CD8-positive, alpha-beta memory T cell (primary cell): ENCODE measurements at regions not wholly inside any gene's neighbourhood (a gene's known extent, or its start where the extent isn't known, plus 50 kb on each side); places are given as distances from the start of the nearest gene placed in this dataset.

Source experiments
- CTCF ChIA-PET: fragments of 350-600 bp; sonication (Branson Sonifier 250); formaldehyde crosslinking; loops from one replicate; lab custom pipeline; 2021; ENCODE audit warnings: antibody characterized with exemption; lab: Charles Lee
- POLR2A ChIA-PET: fragments of 350-600 bp; sonication (Branson Sonifier 250); formaldehyde crosslinking; loops from one replicate; lab custom pipeline; 2021; ENCODE audit warnings: antibody characterized with exemption; lab: Charles Lee
- DNase-seq, 5 donors: peaks; one replicate each; pipeline versions ENCODE4 v3.0.0 to v3.0.0-alpha.2; 2020 to 2022; ENCODE audit warnings: mixed read lengths in 1 of 5
- H3K27ac ChIP-seq: one replicate; pipeline ENCODE4 v1.7.0; 2013; ENCODE audit warnings: low read depth, mild to moderate bottlenecking, low read length, moderate library complexity
- H3K27me3 ChIP-seq: 2 replicates; pipeline ENCODE4 v1.7.0; 2013; ENCODE audit warnings: low read length, mild to moderate bottlenecking; ENCODE audit not compliant: insufficient read depth, poor library complexity, severe bottlenecking
- H3K36me3 ChIP-seq: 2 replicates; pipeline ENCODE4 v1.7.0; 2013; ENCODE audit warnings: mild to moderate bottlenecking, low read length, moderate library complexity; ENCODE audit not compliant: insufficient read depth
- H3K4me1 ChIP-seq: 2 replicates; pipeline ENCODE4 v1.7.0; 2013; ENCODE audit warnings: mild to moderate bottlenecking, low read length, moderate library complexity; ENCODE audit not compliant: insufficient read depth
- H3K4me3 ChIP-seq: 2 replicates; pipeline ENCODE4 v1.7.0; 2013; ENCODE audit warnings: mild to moderate bottlenecking, low read length
- H3K9me3 ChIP-seq: 2 replicates; pipeline ENCODE4 v1.7.0; 2013; ENCODE audit warnings: mild to moderate bottlenecking, low read length
- H3K27ac Mint-ChIP-seq, 8 donors: one replicate each; pipeline ENCODE4 v1.8.0; 2020 to 2021; ENCODE audit warnings: mixed read lengths in 8 of 8, mild to moderate bottlenecking in 6 of 8, inconsistent platforms in 3 of 8, moderate library complexity in 3 of 8
- H3K27me3 Mint-ChIP-seq, 2 donors: one replicate each; pipeline ENCODE4 v1.8.0; 2020 to 2021; ENCODE audit warnings: mixed read lengths in 2 of 2, mild to moderate bottlenecking in 1 of 2, moderate library complexity in 1 of 2
- H3K36me3 Mint-ChIP-seq, 3 donors: one replicate each; pipeline ENCODE4 v1.8.0; 2020 to 2021; ENCODE audit warnings: mixed read lengths in 3 of 3, inconsistent platforms in 1 of 3, mild to moderate bottlenecking in 1 of 3
- H3K4me1 Mint-ChIP-seq, 3 donors: one replicate each; pipeline ENCODE4 v1.8.0; 2020 to 2021; ENCODE audit warnings: mixed read lengths in 3 of 3, inconsistent platforms in 1 of 3, mild to moderate bottlenecking in 1 of 3
- H3K4me3 Mint-ChIP-seq, 7 donors: one replicate each; pipeline ENCODE4 v1.8.0; 2020 to 2021; ENCODE audit warnings: mixed read lengths in 7 of 7, mild to moderate bottlenecking in 6 of 7, moderate library complexity in 4 of 7, inconsistent platforms in 2 of 7
- H3K9me3 Mint-ChIP-seq, 5 donors: one replicate each; pipeline ENCODE4 v1.8.0; 2020 to 2022; ENCODE audit warnings: mixed read lengths in 5 of 5, mild to moderate bottlenecking in 3 of 5, moderate library complexity in 2 of 5, inconsistent platforms in 1 of 5

DNA sequence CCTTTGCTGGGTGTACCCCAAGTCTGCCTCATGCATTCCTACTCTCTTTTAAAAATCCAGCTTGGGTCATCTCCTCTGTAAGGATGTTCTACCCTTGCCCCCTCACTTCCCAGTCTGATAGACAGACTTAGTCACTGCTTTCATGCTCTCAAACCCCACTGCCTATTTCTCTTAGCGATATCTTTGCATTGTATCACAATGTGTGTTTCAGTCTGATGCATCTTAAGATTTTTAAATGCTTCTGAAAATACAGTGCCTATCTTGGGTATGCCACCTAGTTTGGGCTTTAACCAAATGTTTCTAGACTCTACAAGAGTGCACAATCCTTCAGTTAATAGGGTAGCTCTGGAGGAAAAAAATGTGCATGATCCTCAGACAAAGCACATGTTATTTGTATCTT is 97.8 kb downstream of the SNX18 start:
- Histone ChIP-seq H3K36me3 (no peaks in the 10 kb centered on the region), H3K4me1 (peaks cover 11% of the 10 kb centered on the region), H3K27me3 (no peaks in the 10 kb centered on the region), H3K4me3 (no peak overlapping the region), H3K27ac (no peak overlapping the region), H3K9me3 (no peaks in the 10 kb centered on the region)
- CTCF ChIA-PET = interaction anchor here (1.0 kb wide), 1 partner anchor 98 kb away, joined by 3 read pairs; no protein-coding TSS in a partner anchor
- no peak overlapping the region for H3K4me3 Mint-ChIP-seq
- peak overlapping the region in 3 of 8 donors; percentile 1 to 74 (median 22) for H3K27ac Mint-ChIP-seq
- POLR2A ChIA-PET = no interaction called here
- no peaks in the 10 kb centered on the region for H3K9me3 Mint-ChIP-seq
- H3K4me1 Mint-ChIP-seq = peaks cover 31 to 59% (median 58%) of the 10 kb centered on the region in 3 donors
- H3K36me3 Mint-ChIP-seq = peaks cover 0 to 3% (median 1%) of the 10 kb centered on the region in 3 donors
- no peak for DNase-seq
- no peaks in the 10 kb centered on the region for H3K27me3 Mint-ChIP-seq

DNA sequence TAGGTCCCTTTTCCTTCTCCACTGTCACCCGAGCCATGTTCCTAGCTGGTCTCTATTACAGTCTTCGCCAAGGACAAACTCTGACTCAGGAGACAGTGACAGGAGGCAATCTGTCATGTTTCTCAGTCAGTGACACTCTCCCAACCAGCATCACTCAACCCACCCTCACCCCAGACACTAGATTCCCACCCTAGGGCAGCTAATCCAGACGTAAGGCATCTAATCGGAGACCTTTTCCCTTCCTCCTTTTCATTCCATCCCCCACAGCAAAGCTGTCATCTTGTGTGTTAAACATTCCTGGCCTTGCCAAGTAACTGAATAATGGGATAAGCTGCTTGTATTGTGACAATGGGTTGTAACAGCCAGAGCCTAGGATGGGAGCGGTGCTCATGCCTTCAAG is 95.2 kb downstream of the SNX18 start:
- H3K27ac Mint-ChIP-seq = peak overlapping the region in 3 of 8 donors; percentile 4 to 31 (median 23)
- POLR2A ChIA-PET = no interaction called here
- H3K27me3 ChIP-seq = no peaks in the 10 kb centered on the region

DNA sequence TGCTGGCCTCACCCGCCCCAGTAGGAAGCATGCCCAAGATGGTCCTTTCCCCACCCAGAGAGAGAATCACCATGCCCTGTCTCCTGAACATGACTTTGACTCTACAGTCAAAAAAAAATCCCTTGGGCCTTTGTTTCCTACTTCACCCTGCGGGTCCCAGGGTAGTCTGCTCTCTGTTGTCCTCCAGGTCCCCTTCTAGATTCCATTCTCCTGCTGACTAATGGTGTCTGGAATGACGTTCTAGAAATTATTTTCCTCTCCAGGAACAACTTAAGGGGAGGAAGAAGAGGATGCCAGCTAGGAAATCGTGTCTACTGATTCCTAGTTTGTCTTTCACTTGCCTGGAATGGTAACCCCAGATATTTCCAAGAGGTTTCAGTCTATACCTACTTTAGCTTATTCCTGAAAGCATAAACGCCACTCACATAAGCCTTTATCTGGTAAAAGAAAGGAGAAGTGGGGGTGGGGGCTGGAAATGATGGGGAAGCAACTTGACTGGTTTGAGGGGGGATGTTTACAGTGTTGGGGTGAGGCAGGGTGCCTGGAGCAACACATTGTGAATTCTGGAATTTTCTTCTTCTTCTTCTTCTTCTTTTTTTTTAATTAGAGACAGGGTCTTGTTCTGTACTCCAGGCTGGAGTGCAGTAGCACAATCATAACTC is 93.9 kb downstream of the SNX18 start:
- Histone ChIP-seq H3K27me3 (no peaks in the 10 kb centered on the region), H3K4me3 (no peak overlapping the region), H3K4me1 (peaks cover 22% of the 10 kb centered on the region), H3K9me3 (no peaks in the 10 kb centered on the region), H3K27ac (no peak overlapping the region), H3K36me3 (no peaks in the 10 kb centered on the region)
- ChIA-PET POLR2A (interaction anchor here (0.6 to 2.2 kb wide), 4 partner anchors 27 to 133 kb away, joined by 4 to 14 read pairs (median 10); no protein-coding TSS in a partner anchor), CTCF (interaction anchor here (1.0 to 3.6 kb wide), 4 partner anchors 21 to 234 kb away, joined by 3 to 24 read pairs (median 4); partner anchors contain the start of gene SNX18)
- H3K36me3 Mint-ChIP-seq = peaks cover 2 to 7% (median 4%) of the 10 kb centered on the region in 3 donors
- peaks cover 3 to 4% (median 4%) of the 10 kb centered on the region in 5 donors for H3K9me3 Mint-ChIP-seq
- peak overlapping the region; percentile 51 to 89 (median 67) for H3K27ac Mint-ChIP-seq
- no peaks in the 10 kb centered on the region for H3K27me3 Mint-ChIP-seq
- peak overlapping the region in 6 of 7 donors; percentile 17 to 80 (median 74) for H3K4me3 Mint-ChIP-seq
- H3K4me1 Mint-ChIP-seq = peaks cover 33 to 67% (median 62%) of the 10 kb centered on the region in 3 donors
- no peak for DNase-seq

More for the DNA sequence above, 95.2 kb downstream of the SNX18 start:
- H3K27ac ChIP-seq = no peak overlapping the region
- Mint-ChIP-seq H3K4me3 (no peak overlapping the region), H3K9me3 (peaks cover 3 to 4% (median 4%) of the 10 kb centered on the region in 5 donors), H3K4me1 (peaks cover 37 to 69% (median 69%) of the 10 kb centered on the region in 3 donors), H3K36me3 (peaks cover 2 to 5% (median 3%) of the 10 kb centered on the region in 3 donors), H3K27me3 (no peaks in the 10 kb centered on the region)
- H3K9me3 ChIP-seq = no peaks in the 10 kb centered on the region
- H3K4me1 ChIP-seq = peaks cover 22% of the 10 kb centered on the region
- CTCF ChIA-PET = interaction anchor here (3.6 kb wide), 1 partner anchor 94 kb away, joined by 24 read pairs; the partner anchor contains the start of gene SNX18
- no peaks in the 10 kb centered on the region for H3K36me3 ChIP-seq
- H3K4me3 ChIP-seq = no peak overlapping the region
- DNase-seq = no peak

DNA sequence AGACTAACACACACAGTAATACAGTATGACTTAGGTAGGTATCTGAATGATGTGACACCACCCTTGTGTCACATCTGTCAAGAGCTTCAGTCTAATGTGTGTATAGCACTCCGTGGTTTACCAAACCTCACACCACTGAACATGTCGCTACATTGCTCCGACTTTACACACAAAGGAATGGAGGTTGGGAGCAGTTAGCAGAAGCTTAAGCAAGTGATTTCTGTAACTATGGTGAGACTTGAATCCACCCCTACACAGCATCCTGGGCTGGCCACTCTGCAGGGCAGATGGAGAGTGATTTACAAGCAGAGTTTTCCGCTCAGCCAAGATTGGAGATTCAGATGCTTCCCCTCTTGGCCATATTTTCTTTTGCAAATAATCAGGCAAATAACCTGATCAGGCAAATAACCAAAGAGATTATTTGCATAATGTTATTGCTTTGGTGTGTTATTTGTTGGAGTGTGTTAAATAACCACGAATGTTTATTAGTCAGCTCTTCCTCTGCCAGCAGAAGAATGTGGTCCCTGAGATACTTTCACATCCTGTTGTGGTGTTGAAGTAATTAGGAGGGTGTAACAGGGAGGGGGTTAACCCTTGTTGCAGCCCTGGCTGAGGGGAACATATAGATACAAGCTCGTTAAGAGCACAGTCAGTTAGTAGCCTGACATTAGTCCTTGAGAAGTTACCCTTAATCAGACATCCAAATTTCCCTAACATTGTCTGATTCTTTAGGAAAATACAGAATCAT is 92.8 kb downstream of the SNX18 start:
- Mint-ChIP-seq H3K36me3 (peaks cover 2 to 10% (median 5%) of the 10 kb centered on the region in 3 donors), H3K4me3 (peak overlapping the region; percentile 28 to 88 (median 74)), H3K9me3 (peaks cover 3 to 4% (median 4%) of the 10 kb centered on the region in 5 donors), H3K27ac (peak overlapping the region in 7 of 8 donors; percentile 62 to 89 (median 86)), H3K4me1 (peaks cover 35 to 61% (median 58%) of the 10 kb centered on the region in 3 donors), H3K27me3 (no peaks in the 10 kb centered on the region)
- Histone ChIP-seq H3K27me3 (no peaks in the 10 kb centered on the region), H3K27ac (no peak overlapping the region), H3K4me3 (peak overlapping the region; percentile 26), H3K9me3 (no peaks in the 10 kb centered on the region), H3K4me1 (peaks cover 22% of the 10 kb centered on the region), H3K36me3 (no peaks in the 10 kb centered on the region)
- ChIA-PET POLR2A (interaction anchor here (0.9 to 2.2 kb wide), 7 partner anchors 10 to 134 kb away, joined by 3 to 14 read pairs (median 5); no protein-coding TSS in a partner anchor), CTCF (interaction anchor here (0.8 to 3.6 kb wide), 9 partner anchors 23 to 257 kb away, joined by 3 to 24 read pairs (median 3); partner anchors contain the start of gene SNX18)
- peak; percentile 2 to 71 (median 15) for DNase-seq

DNA sequence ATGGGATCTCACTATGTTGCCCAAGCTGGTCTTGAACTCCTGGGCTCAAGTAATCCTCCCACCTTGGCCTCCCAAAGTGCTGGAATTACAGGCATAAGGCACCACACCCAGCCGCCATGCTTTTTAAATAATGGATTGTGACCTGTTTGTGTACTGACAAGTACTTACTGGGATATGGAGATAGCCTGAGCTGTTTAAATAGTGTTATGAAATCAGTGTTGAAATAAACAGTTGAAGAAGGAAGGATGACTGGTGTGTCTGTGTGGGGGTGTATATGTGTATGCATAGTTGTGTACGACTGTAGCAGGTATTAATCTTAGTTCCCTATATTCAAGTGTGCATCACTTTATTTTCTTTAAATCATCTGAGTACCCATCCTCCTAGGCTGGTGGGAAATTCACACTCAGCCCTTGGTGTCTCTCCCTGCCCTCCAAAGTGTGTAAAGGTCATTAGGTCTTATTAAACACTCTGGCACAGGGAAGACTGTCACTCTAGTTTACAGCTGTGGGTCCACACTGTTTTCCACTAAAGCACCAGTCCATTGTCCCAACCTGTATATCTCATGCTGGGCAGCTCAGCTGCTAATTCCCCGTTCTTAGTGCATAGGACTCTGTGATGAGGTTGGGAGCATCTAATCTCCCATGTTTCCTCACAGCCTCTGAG is 91.0 kb downstream of the SNX18 start:
- Histone ChIP-seq H3K4me1 (peaks cover 22% of the 10 kb centered on the region), H3K4me3 (no peak overlapping the region), H3K36me3 (no peaks in the 10 kb centered on the region), H3K27ac (no peak overlapping the region), H3K9me3 (no peaks in the 10 kb centered on the region), H3K27me3 (no peaks in the 10 kb centered on the region)
- CTCF ChIA-PET = no interaction called here
- peaks cover 3 to 4% (median 4%) of the 10 kb centered on the region in 5 donors for H3K9me3 Mint-ChIP-seq
- H3K27ac Mint-ChIP-seq = peak overlapping the region in 1 of 8 donors; percentile 8
- H3K27me3 Mint-ChIP-seq = no peaks in the 10 kb centered on the region
- POLR2A ChIA-PET = no interaction called here
- DNase-seq = no peak
- no peak overlapping the region for H3K4me3 Mint-ChIP-seq
- peaks cover 33 to 52% (median 52%) of the 10 kb centered on the region in 3 donors for H3K4me1 Mint-ChIP-seq
- H3K36me3 Mint-ChIP-seq = peaks cover 2 to 10% (median 5%) of the 10 kb centered on the region in 3 donors

DNA sequence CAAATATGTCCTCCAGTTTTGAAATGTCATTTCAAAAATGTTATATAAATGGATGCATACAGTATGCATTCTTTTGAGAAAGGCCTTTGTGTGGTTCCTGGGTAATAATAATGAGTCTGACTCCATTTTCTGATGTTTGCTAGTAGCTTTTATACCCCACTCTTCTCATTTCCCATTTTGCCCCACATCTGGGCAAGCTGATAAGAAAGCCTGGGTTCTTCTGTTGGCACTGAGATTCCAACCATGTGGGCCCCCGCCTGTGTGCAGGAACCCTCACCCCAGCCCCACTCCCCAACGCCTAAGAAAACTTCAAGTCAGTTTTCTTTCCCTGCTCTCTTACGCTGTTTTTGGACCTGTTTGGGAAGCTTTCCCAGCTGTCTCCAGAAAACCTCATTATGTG is 89.4 kb downstream of the SNX18 start:
- Histone ChIP-seq H3K9me3 (no peaks in the 10 kb centered on the region), H3K27me3 (no peaks in the 10 kb centered on the region), H3K27ac (no peak overlapping the region), H3K4me1 (peaks cover 22% of the 10 kb centered on the region), H3K36me3 (no peaks in the 10 kb centered on the region), H3K4me3 (no peak overlapping the region)
- no peak for DNase-seq
- H3K4me1 Mint-ChIP-seq = peaks cover 31 to 41% (median 40%) of the 10 kb centered on the region in 3 donors
- peak overlapping the region in 1 of 8 donors; percentile 16 for H3K27ac Mint-ChIP-seq
- H3K9me3 Mint-ChIP-seq = peaks cover 3 to 4% (median 4%) of the 10 kb centered on the region in 5 donors
- H3K36me3 Mint-ChIP-seq = peaks cover 2 to 10% (median 5%) of the 10 kb centered on the region in 3 donors
- ChIA-PET POLR2A (no interaction called here), CTCF (interaction anchor here (1.4 kb wide), 1 partner anchor 337 kb away, joined by 4 read pairs; no protein-coding TSS in a partner anchor)
- no peak overlapping the region for H3K4me3 Mint-ChIP-seq
- H3K27me3 Mint-ChIP-seq = no peaks in the 10 kb centered on the region

DNA sequence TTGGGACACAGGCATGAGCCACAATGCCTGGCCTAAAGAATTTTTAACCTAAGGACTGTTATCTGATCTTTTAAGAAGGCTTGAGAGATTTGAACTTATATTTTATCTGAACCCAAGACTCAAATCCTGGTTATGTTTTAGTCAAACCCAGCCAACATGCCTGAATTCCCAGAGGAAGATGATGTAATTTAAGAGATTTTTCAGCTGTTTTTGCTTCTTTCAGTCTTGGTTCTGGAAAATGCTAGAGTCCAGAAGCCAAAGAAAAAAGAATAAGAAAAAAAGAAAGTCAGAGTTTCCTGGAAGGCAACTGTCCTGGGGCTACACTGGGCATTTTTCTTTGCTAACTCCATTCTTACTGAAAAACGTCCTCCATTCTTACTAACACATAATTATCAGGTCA is 85.8 kb downstream of the SNX18 start:
- peaks cover 0 to 29% (median 4%) of the 10 kb centered on the region in 3 donors for H3K36me3 Mint-ChIP-seq
- no peaks in the 10 kb centered on the region for H3K9me3 ChIP-seq
- no peaks in the 10 kb centered on the region for H3K27me3 Mint-ChIP-seq
- H3K4me1 Mint-ChIP-seq = peaks cover 2 to 6% (median 6%) of the 10 kb centered on the region in 3 donors
- no peak overlapping the region for H3K27ac ChIP-seq
- no peak overlapping the region for H3K4me3 Mint-ChIP-seq
- ChIA-PET CTCF (no interaction called here), POLR2A (no interaction called here)
- no peak overlapping the region for H3K27ac Mint-ChIP-seq
- H3K4me1 ChIP-seq = no peaks in the 10 kb centered on the region
- H3K9me3 Mint-ChIP-seq = peaks cover 0 to 7% (median 4%) of the 10 kb centered on the region in 5 donors
- no peak for DNase-seq
- no peaks in the 10 kb centered on the region for H3K27me3 ChIP-seq
- no peaks in the 10 kb centered on the region for H3K36me3 ChIP-seq
- no peak overlapping the region for H3K4me3 ChIP-seq
